GM13976 (cell line): ENCODE measurements at regions not wholly inside any gene's neighbourhood (a gene's known extent, or its start where the extent isn't known, plus 50 kb on each side); places are given as distances from the start of the nearest gene placed in this dataset.

Source experiments
- DNase-seq: peaks from one replicate; pipeline ENCODE4 v3.0.0; 2012; ENCODE audit warnings: low spot score
- in situ Hi-C: fragments of 300-500 bp; cut with MboI; formaldehyde crosslinking; loops from one replicate; pipeline ENCODE4 v1.12.0; 2022; ENCODE audit warnings: low sequenced_read_pairs, mixed read lengths, inconsistent platforms; ENCODE audit not compliant: unreplicated experiment
- TF ChIP-seq, protein P1 (sequence below): IDR thresholded peaks from 2 replicates; pipeline ENCODE4 v1.5.1; 2012; ENCODE audit warnings: borderline replicate concordance, mild to moderate bottlenecking; ENCODE audit not compliant: insufficient read depth; ENCODE audit errors: extremely low read depth, missing control alignments, control extremely low read depth

DNA sequence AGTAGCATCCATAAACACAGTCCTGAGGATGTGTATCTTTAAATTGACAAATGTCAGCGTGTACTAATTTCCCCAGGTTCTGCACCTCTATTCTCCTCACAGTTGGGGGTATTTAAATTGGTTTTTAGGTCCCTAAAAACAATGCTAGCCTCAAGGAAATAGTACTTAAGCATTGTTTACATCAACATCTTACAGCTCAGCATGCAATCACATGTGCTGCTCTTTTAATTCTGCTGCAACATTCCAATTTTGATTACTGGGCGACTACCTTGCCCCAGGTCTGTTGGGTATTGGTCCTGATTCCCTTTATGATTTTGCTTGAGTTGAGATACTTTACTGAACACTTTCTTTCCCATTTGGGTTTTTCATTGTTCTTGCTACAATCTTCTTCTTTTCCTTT lies 616.6 kb downstream of the CCER1 start:
- in situ Hi-C loops: no loop called here
- DNase-seq: no peak
- TF ChIP-seq, protein P1, sequence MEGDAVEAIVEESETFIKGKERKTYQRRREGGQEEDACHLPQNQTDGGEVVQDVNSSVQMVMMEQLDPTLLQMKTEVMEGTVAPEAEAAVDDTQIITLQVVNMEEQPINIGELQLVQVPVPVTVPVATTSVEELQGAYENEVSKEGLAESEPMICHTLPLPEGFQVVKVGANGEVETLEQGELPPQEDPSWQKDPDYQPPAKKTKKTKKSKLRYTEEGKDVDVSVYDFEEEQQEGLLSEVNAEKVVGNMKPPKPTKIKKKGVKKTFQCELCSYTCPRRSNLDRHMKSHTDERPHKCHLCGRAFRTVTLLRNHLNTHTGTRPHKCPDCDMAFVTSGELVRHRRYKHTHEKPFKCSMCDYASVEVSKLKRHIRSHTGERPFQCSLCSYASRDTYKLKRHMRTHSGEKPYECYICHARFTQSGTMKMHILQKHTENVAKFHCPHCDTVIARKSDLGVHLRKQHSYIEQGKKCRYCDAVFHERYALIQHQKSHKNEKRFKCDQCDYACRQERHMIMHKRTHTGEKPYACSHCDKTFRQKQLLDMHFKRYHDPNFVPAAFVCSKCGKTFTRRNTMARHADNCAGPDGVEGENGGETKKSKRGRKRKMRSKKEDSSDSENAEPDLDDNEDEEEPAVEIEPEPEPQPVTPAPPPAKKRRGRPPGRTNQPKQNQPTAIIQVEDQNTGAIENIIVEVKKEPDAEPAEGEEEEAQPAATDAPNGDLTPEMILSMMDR: no peak

DNA sequence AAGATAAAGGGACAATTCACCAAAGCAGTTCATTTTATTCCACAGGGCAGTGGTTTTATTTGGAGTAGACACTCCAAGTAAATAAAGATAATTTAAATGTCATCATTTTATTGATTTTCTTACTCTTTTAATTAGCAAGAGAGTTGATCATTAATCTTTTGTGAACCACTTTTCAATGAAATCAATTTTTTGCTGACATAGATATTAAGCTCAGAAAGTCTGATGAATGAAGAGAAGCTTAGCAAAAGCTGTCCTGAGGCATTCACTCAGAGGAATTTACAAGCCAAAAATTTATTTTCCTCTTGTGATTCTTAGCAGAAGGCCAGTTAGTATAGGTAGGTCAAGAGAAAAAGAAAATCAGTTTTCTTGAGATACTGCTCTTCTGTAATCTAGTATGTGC lies 618.0 kb downstream of the CCER1 start:
- no peak for DNase-seq
- in situ Hi-C loops: no loop called here
- TF ChIP-seq, protein P1: no peak

DNA sequence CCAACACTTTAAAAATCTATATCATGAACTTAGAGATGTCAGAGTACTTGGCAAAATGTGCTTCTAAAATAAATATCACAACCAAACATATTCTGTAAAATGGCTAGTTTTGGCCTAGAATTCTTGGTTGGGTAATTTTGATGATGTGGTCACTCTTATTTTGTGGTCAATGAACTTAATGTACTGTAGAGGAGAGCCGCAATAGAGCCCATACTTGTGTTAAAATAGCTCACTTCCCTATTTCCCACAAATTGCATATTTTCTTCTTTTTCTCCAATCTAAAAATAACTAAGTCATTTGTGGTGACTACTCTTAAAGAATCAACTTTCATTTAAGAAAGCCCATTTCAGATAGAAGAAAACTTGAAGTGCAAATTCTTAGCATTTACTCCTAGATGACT lies 619.4 kb downstream of the CCER1 start:
- DNase-seq: no peak
- in situ Hi-C loops: no loop called here
- TF ChIP-seq, protein P1: no peak

DNA sequence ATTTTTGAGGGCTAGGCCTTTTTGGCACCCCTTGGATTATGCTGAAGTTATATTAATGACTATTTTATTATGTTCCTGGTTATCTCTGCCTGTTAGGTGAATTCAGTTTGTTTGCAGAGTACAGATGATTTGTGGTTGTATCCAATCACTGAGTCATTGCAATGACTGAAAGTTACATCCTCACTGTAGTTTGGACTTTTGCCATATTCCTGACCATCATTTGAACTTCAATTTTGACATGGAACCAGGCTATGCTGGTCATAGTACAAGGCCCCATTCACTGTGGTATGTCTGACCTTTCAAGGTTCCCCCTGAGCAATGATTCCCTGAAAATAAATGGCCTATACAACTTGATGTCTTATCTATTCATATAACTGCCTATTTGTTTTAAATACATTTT lies 621.0 kb downstream of the CCER1 start:
- DNase-seq: no peak
- in situ Hi-C loops: no loop called here
- TF ChIP-seq, protein P1: no peak

DNA sequence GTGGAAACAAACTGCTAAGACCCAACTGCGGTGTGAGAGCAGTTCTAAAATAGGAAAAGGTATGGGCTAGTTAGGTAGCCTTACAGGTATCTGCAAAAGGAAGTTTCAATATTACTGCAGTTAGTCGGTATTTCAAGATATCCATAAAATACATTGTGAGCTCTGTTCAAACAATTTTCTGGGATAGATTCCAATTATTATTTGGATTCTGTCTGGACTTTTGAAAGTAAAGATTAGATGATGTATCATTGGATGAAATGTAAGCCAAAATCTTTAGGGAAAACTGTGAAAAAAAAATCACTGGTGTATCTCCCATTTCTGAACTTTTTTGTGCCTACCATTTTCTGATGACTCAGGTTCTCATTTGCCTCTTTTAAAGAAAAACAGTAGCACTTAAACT lies 621.6 kb downstream of the CCER1 start:
- DNase-seq: no peak
- TF ChIP-seq, protein P1: no peak
- in situ Hi-C loops: no loop called here

DNA sequence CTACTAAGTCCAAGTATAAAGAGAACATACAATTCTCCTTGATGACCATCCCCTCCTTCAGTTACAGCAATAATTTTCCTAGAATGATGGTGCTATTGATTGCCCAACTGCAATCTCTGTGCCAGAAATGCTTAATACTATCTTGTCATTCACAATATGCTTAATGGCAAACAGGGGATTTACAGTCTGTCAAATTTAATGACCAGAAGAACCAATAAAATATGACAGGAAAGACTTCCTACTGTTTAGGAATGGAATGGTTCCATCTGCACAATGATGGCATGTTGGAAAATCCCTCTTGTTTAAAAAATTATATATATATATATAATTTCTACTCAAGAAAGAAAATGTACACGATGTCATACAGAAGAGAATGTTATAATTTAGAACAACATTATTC lies 623.2 kb downstream of the CCER1 start:
- DNase-seq: no peak
- in situ Hi-C loops: no loop called here
- TF ChIP-seq, protein P1: no peak

DNA sequence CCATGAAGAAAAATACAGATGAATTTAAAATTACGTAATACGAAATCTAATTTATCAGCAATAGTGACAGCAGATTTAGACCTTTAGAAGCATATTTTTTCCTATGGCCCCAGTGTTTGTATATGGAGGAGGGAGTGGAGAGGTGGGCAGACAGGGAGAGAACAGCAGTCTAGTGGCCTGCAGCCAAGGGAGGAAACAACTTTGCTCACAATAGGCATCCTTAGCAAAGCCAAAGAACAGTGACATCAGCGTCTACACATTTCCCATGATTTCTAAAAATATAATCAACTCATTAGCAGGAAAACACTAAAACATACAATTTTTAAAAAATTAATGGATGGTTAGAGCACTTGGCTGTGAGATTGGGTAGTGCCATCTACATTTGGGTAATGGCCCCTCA lies 622.6 kb upstream of the ATP2B1 start:
- no peak for DNase-seq
- TF ChIP-seq, protein P1: no peak

More for the DNA sequence above, 622.6 kb upstream of the ATP2B1 start:
- in situ Hi-C loops: no loop called here
